ENCODE measurements at regions not wholly inside any gene's neighbourhood (a gene's known extent, or its start where the extent isn't known, plus 50 kb on each side); places are given as distances from the start of the nearest gene placed in this dataset.

DNA sequence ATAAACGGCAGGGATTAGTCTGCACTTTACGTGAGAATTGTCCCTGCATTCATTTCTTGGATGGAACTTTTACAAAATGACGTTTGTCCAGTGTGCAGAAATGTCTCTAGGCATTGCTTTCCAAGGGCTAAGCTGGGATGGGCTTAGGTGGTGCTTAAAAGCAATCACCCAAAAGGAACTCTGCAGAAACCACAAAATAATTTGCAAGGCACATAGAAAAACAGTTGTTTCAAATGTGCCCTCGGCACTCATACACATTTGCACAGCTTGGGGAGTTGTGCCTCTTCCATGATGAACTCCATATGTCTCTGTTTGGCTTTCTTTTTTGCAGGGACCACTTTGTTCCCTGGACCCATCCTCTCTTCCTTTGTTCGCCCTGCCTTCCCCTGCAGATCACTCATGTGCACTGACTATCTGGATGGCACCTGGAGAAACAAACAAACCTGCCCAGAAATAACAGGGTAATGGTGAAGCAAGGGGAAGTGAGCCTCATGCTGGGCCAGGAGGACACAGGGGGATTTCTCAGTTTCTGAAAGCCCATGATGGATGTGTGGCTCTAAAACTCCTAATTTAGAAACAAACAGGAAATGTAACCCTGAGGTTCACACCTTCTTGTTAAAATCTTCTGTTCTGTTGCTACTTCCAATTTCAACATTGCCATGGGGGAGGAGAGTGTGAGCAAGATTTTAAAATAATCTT, 150.2 kb downstream of the SNX19 start:
- no peak for DNase-seq (ENCODE audit: low read depth)
- H3K4me3 ChIP-seq (ENCODE audit: low read depth, low read length), result no peak overlapping the region
- TF ChIP-seq, protein P1, sequence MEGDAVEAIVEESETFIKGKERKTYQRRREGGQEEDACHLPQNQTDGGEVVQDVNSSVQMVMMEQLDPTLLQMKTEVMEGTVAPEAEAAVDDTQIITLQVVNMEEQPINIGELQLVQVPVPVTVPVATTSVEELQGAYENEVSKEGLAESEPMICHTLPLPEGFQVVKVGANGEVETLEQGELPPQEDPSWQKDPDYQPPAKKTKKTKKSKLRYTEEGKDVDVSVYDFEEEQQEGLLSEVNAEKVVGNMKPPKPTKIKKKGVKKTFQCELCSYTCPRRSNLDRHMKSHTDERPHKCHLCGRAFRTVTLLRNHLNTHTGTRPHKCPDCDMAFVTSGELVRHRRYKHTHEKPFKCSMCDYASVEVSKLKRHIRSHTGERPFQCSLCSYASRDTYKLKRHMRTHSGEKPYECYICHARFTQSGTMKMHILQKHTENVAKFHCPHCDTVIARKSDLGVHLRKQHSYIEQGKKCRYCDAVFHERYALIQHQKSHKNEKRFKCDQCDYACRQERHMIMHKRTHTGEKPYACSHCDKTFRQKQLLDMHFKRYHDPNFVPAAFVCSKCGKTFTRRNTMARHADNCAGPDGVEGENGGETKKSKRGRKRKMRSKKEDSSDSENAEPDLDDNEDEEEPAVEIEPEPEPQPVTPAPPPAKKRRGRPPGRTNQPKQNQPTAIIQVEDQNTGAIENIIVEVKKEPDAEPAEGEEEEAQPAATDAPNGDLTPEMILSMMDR (IDR thresholded peaks at IDR 0.05; ENCODE audit: insufficient read depth, low read depth, low read length), result no peak

DNA sequence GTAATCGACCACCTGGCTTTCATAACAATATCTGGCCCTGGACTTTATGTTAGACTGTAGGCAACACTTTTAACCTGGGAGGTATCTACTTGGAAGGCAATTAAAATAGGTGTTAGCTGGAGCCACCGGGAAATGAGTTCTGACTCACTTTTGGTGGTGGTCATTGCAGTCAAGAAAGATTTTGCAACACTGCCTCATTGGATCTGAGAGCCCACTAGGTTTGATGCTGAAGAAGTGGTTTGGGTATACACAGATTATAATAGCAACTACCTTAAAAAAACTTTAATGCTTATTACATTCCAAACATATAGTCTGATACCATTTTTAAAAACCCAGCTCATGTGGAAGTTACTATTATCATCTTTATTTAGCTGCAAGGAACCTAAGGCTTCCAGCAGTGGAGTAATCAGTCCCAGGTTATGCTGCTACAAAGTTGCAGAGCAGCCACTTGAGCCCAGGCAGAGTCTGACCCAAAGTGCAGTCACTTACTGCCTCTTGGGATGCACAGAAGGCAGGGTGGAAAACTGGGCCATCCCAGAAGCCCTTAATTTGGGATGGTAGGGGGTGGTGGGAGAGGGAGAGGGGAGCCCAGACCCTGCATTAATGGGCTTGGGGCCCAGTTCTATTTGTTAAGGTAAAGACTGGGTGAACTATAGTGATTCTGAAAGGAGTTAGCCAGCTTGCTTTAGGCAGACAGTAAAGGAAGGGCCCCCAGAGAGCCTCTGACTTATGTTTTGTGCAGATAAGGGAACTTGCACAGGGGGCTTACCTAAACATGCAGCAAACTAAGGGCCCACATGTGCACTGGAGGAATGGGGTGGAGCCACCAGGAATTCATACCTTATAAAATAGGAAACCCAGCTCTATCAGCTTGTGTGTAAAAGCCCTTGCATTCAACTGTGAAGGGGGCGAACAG, 149.4 kb downstream of the SNX19 start:
- H3K4me3 ChIP-seq (ENCODE audit: low read depth, low read length), result no peak overlapping the region
- TF ChIP-seq, protein P1 (IDR thresholded peaks at IDR 0.05; ENCODE audit: insufficient read depth, low read depth, low read length), result no peak
- no peak for DNase-seq (ENCODE audit: low read depth)

DNA sequence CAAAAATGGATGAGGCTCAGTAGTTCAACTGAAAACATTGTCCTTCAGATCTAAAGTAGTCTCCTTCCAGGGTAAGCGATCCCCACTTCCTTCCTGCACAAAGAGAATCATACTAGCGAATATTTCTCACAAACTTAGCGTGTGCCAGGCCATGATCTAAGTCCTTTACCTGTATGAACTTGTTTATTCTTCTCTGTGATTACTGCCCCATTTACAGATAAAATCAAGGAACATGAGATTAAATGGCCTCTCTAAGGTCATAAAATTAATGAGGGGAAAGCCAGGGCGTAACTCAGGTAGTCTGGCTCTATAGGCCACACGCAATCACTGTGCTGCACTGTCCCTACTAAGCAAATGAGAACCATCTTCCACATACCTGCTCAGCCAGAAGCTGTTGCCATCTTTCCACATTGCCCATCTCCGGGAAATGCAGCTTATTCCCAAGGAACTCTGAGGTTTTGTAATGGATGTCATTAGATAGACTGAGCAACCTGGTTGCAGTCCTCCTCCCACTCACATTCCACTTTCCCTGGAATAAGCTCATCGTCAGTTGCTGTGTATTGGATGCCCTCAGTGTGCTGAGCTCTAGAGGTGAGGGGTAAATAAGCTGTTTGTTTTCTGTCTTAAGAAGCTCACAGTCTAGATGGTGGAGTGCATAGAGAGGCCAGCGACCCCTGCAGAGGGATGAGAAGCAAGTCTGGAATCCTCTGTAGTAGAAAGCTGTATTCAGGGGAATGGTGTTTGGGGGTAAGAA, 146.3 kb downstream of the SNX19 start:
- TF ChIP-seq, protein P1 (IDR thresholded peaks at IDR 0.05; ENCODE audit: insufficient read depth, low read depth, low read length), result no peak
- no peak for DNase-seq (ENCODE audit: low read depth)
- H3K4me3 ChIP-seq (ENCODE audit: low read depth, low read length), result no peak overlapping the region

DNA sequence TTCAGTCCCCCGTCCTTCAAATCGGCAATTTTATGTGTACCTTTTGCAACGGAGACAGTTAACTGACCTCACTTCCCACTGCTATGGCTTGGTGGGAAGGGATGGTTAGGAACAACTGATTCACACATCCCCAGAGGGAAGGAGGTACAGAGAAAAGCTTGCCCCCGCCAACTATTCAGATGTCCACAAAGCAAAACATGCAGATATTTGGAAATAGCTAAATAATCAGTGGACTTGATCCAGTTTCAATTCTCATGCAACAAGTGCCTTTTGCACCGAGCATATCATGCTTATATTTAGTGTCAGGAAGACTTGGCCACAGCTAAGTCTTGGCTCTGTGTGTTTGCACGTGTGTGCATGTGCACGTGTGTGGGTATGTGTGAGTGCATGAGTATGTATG, 144.6 kb downstream of the SNX19 start:
- TF ChIP-seq, protein P1 (IDR thresholded peaks at IDR 0.05; ENCODE audit: insufficient read depth, low read depth, low read length), result no peak
- H3K4me3 ChIP-seq (ENCODE audit: low read depth, low read length), result no peak overlapping the region
- no peak for DNase-seq (ENCODE audit: low read depth)

DNA sequence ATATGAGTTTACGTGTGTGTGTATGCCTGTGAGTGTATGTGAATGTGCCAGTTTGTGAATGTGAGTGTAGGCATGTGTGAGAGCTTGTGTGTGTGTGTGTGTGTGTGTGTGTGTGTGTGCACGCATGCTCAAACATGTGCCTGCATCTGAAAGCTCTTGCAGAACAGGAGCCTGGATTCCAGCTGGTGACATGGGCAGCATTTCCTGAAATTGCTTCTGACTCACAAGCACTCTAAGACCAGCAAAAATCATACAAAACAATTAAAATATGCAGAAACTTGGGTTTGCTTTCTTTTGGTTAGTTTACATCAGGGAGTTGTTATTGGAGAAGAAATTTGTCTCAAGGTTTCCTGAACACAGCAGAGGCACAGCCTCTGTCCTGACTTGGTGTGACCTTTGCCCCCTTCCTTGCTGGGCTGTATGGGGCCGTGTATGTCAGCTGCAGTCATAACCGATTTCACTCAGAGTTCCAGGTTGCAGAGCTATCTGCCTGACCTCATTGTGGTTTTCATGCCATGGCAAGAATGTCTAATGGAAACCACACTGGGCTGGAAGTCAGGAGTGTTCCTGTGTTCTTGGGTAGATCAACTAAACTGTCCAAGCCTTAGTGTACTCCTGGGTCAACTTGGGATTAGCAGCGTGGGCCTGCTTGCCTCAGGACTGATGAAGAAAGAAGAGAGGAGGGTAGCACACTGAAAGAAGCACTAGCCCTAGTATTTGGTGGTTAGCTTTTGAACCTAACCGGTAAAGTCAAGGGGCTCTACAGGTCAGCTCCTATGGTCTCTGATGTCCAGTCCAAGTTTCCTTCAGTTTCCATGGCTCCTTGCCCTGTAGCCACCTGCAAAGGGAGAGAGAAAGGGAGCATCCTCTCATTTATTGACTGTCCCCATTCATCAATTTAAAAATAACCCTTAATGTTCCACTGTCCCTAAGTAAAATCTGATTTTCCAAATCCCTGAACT, 143.7 kb downstream of the SNX19 start:
- DNase-seq (ENCODE audit: low read depth), result peak; percentile 99
- TF ChIP-seq, protein P1 (IDR thresholded peaks at IDR 0.05; ENCODE audit: insufficient read depth, low read depth, low read length), result no peak
- H3K4me3 ChIP-seq (ENCODE audit: low read depth, low read length), result no peak overlapping the region
